Gastroesophageal sphincter (tissue), 3 donors: ENCODE measurements at regions not wholly inside any gene's neighbourhood (a gene's known extent, or its start where the extent isn't known, plus 50 kb on each side); places are given as distances from the start of the nearest gene placed in this dataset.
"Not testable (repeated sequence)": the region's sequence is repeated elsewhere in the genome, so short reads cannot be mapped to it uniquely, and the experiment has no call there.

Experiments
- CTCF ChIP-seq, 4 experiments: fragments of 200-600 bp in 2 of 4; fragments of 450-650 bp in 2 of 4; sonication (generic) in 1 of 4; IDR thresholded peaks; one replicate each; pipeline ENCODE4 v1.5.1; 2017 to 2019; ENCODE audit warnings: antibody characterized with exemption in 4 of 4, mild to moderate bottlenecking in 2 of 4, moderate library complexity in 2 of 4
- POLR2AphosphoS5 ChIP-seq: sonication (generic); formaldehyde crosslinking; IDR thresholded peaks from one replicate; pipeline ENCODE4 v1.6.1; 2017; ENCODE audit warnings: antibody characterized with exemption

- not testable (repeated sequence) for TF ChIP-seq POLR2AphosphoS5; CTCF (IDR thresholded peaks at IDR 0.05)
Observed at GRCh38 chr10:23671866-23672265, 233.0 kb downstream of the OTUD1 start.
